ENCODE measurements at regions not wholly inside any gene's neighbourhood (a gene's known extent, or its start where the extent isn't known, plus 50 kb on each side); places are given as distances from the start of the nearest gene placed in this dataset.

- no peak for TF ChIP-seq CTCF (IDR thresholded peaks at IDR 0.05)
- TF ChIP-seq POLR2A (IDR thresholded peaks at IDR 0.05) = no peak
- peak in 3 of 4 donors; percentile 22 to 88 (median 74) for TF ChIP-seq EP300 (IDR thresholded peaks at IDR 0.05)
- TF ChIP-seq POLR2AphosphoS5 (IDR thresholded peaks at IDR 0.05) = peak; percentile 15 to 89
These were observed 57.9 kb upstream of the SLC38A2 start for GRCh38 chr12:46430340-46430948.

All from upper lobe of left lung (tissue), 4 donors.